H54 (cell line): ENCODE measurements at regions not wholly inside any gene's neighbourhood (a gene's known extent, or its start where the extent isn't known, plus 50 kb on each side); places are given as distances from the start of the nearest gene placed in this dataset.
A peak's percentile ranks its signal among the peaks of the same experiment; 100 is the strongest.

ENCODE experiments used
- DNase-seq: peaks from one replicate; pipeline ENCODE4 v3.0.0; 2011; ENCODE audit warnings: low spot score, mixed read lengths; ENCODE audit not compliant: insufficient read length
- FAIRE-seq: peaks from 3 replicates; lab custom pipeline; 2011; peaks lifted over from hg19 to GRCh38; lab: Jason Lieb, UNC
- POLR2A ChIP-seq: IDR thresholded peaks from 2 replicates; pipeline ENCODE4 v1.6.1; 2011; ENCODE audit warnings: low read depth, mild to moderate bottlenecking, low read length

GRCh38 chr16:49165025-49165424 lies 116.6 kb downstream of the CBLN1 start:
- TF ChIP-seq POLR2A = no peak
- FAIRE-seq (no peak), DNase-seq (no peak)

GRCh38 chr16:49161191-49161590 lies 120.4 kb downstream of the CBLN1 start:
- DNase-seq (no peak), FAIRE-seq (no peak)
- TF ChIP-seq POLR2A = no peak

GRCh38 chr16:49158029-49158642 lies 123.5 kb downstream of the CBLN1 start:
- FAIRE-seq (no peak), DNase-seq (peak; percentile 6)
- no peak for TF ChIP-seq POLR2A

GRCh38 chr16:49150341-49150740 lies 131.3 kb downstream of the CBLN1 start:
- TF ChIP-seq POLR2A = no peak
- no peak for DNase-seq
- FAIRE-seq = no peak

GRCh38 chr16:49148410-49148809 lies 133.2 kb downstream of the CBLN1 start:
- DNase-seq = no peak
- FAIRE-seq = no peak
- TF ChIP-seq POLR2A = no peak

- TF ChIP-seq POLR2A = no peak
- FAIRE-seq = no peak
- DNase-seq = no peak
Observed at GRCh38 chr16:49140618-49141017, 141.0 kb downstream of the CBLN1 start.

- FAIRE-seq (no peak), DNase-seq (no peak)
- no peak for TF ChIP-seq POLR2A
Observed at GRCh38 chr16:49130397-49130796, 151.2 kb downstream of the CBLN1 start.

GRCh38 chr16:49129935-49130334 lies 151.7 kb downstream of the CBLN1 start:
- no peak for TF ChIP-seq POLR2A
- FAIRE-seq = no peak
- no peak for DNase-seq

- FAIRE-seq (no peak), DNase-seq (no peak)
- no peak for TF ChIP-seq POLR2A
Observed at GRCh38 chr16:49128740-49129139, 152.9 kb downstream of the CBLN1 start.

- TF ChIP-seq POLR2A = no peak
- DNase-seq (no peak), FAIRE-seq (no peak)
Observed at GRCh38 chr16:49127103-49127502, 154.5 kb downstream of the CBLN1 start.

GRCh38 chr16:49121636-49122035 lies 160.0 kb downstream of the CBLN1 start:
- TF ChIP-seq POLR2A = no peak
- FAIRE-seq (no peak), DNase-seq (no peak)

GRCh38 chr16:49120631-49121030 lies 161.0 kb downstream of the CBLN1 start:
- DNase-seq (no peak), FAIRE-seq (no peak)
- TF ChIP-seq POLR2A = no peak

GRCh38 chr16:49116873-49117272 lies 164.8 kb downstream of the CBLN1 start:
- no peak for FAIRE-seq
- no peak for TF ChIP-seq POLR2A

GRCh38 chr16:49115956-49116355 lies 165.7 kb downstream of the CBLN1 start:
- no peak for TF ChIP-seq POLR2A
- no peak for DNase-seq
- FAIRE-seq = no peak

More at GRCh38 chr16:49116873-49117272, 164.8 kb downstream of the CBLN1 start:
- DNase-seq = peak; percentile 39

- no peak for TF ChIP-seq POLR2A
- no peak for FAIRE-seq
- no peak for DNase-seq
Observed at GRCh38 chr16:49112754-49113153, 168.9 kb downstream of the CBLN1 start.
